H1 (cell line): ENCODE measurements at regions not wholly inside any gene's neighbourhood (a gene's known extent, or its start where the extent isn't known, plus 50 kb on each side); places are given as distances from the start of the nearest gene placed in this dataset.

Experiments used
- CREB1 ChIP-seq: IDR thresholded peaks from 2 replicates; pipeline ENCODE4 v1.6.1; 2012; ENCODE audit warnings: inconsistent platforms
- SIN3A ChIP-seq, 2 experiments: IDR thresholded peaks in 1 of 2; conservative IDR thresholded peaks in 1 of 2; 2 replicates each; pipeline ENCODE4 v1.6.1; 2011 to 2012; ENCODE audit warnings: low read length in 2 of 2, improper control_type of control experiment in 1 of 2, low read depth in 1 of 2, mild to moderate bottlenecking in 1 of 2
- SIX5 ChIP-seq: IDR thresholded peaks from 2 replicates; pipeline ENCODE4 v1.6.1; 2011; ENCODE audit warnings: mild to moderate bottlenecking, low read depth, low read length

- TF ChIP-seq CREB1 = no peak
- no peak for TF ChIP-seq SIX5
- no peak for TF ChIP-seq SIN3A (conservative IDR thresholded peaks at IDR 0.05 in 1 of 2, IDR thresholded peaks at IDR 0.05 in 1 of 2; ENCODE audit: low read depth in 1 of 2, low read length in 2 of 2)
These were observed 647.7 kb upstream of the NRSN1 start (continued) for GRCh38 chr6:23478312-23478711.
